WERI-Rb-1 (cell line): ENCODE measurements at regions not wholly inside any gene's neighbourhood (a gene's known extent, or its start where the extent isn't known, plus 50 kb on each side); places are given as distances from the start of the nearest gene placed in this dataset.

Experiments used
- DNase-seq: peaks from one replicate; pipeline ENCODE4 v3.0.0-alpha.2; 2020
- H3K27ac ChIP-seq: fragments of 250-450 bp; sonication (Bioruptor Pico); 2 replicates; pipeline ENCODE4 v1.5.1; 2020; ENCODE audit warnings: mild to moderate bottlenecking, moderate library complexity
- H3K27me3 ChIP-seq: fragments of 250-450 bp; sonication (Bioruptor Pico); 2 replicates; pipeline ENCODE4 v1.5.1; 2021; ENCODE audit warnings: mild to moderate bottlenecking, low read depth, moderate library complexity; ENCODE audit not compliant: insufficient read depth, severe bottlenecking
- H3K36me3 ChIP-seq: fragments of 250-450 bp; sonication (Bioruptor Pico); 2 replicates; pipeline ENCODE4 v1.5.1; 2020; ENCODE audit warnings: mild to moderate bottlenecking, moderate library complexity
- H3K4me3 ChIP-seq: 2 replicates; pipeline ENCODE4 v1.5.1; 2011; ENCODE audit warnings: low read depth, mild to moderate bottlenecking, control low read depth, low read length
- H3K9me3 ChIP-seq: fragments of 250-450 bp; sonication (Bioruptor Pico); 2 replicates; pipeline ENCODE4 v1.5.1; 2021; ENCODE audit warnings: mild to moderate bottlenecking, moderate library complexity; ENCODE audit not compliant: severe bottlenecking
- CTCF ChIP-seq: IDR thresholded peaks from 2 replicates; pipeline ENCODE4 v1.5.1; 2011; ENCODE audit warnings: low read depth, mild to moderate bottlenecking, control low read depth, inconsistent platforms, low read length

GRCh38 chr7:142323706-142324105 is 65.8 kb upstream of the PRSS58 start:
- peak; percentile 95 for DNase-seq
- TF ChIP-seq CTCF = peak; percentile 91

GRCh38 chr7:142321391-142321790 is 63.5 kb upstream of the PRSS58 start:
- H3K27ac ChIP-seq = no peak overlapping the region
- TF ChIP-seq CTCF = no peak
- H3K36me3 ChIP-seq = no peaks in the 10 kb centered on the region
- no peak for DNase-seq
- H3K4me3 ChIP-seq = no peak overlapping the region
- H3K27me3 ChIP-seq = no peaks in the 10 kb centered on the region
- no peaks in the 10 kb centered on the region for H3K9me3 ChIP-seq

More at GRCh38 chr7:142323706-142324105, 65.8 kb upstream of the PRSS58 start:
- no peaks in the 10 kb centered on the region for H3K9me3 ChIP-seq
- no peaks in the 10 kb centered on the region for H3K27me3 ChIP-seq
- H3K36me3 ChIP-seq = no peaks in the 10 kb centered on the region
- no peak overlapping the region for H3K4me3 ChIP-seq
- H3K27ac ChIP-seq = peak overlapping the region; percentile 72

GRCh38 chr7:142320883-142321282 is 63.0 kb upstream of the PRSS58 start:
- no peak for TF ChIP-seq CTCF
- no peaks in the 10 kb centered on the region for H3K36me3 ChIP-seq
- no peak overlapping the region for H3K27ac ChIP-seq
- no peak overlapping the region for H3K4me3 ChIP-seq
- H3K9me3 ChIP-seq = no peaks in the 10 kb centered on the region
- no peak for DNase-seq
- H3K27me3 ChIP-seq = no peaks in the 10 kb centered on the region

- H3K36me3 ChIP-seq = no peaks in the 10 kb centered on the region
- H3K4me3 ChIP-seq = no peak overlapping the region
- no peaks in the 10 kb centered on the region for H3K9me3 ChIP-seq
- H3K27me3 ChIP-seq = no peaks in the 10 kb centered on the region
- H3K27ac ChIP-seq = no peak overlapping the region
- peak; percentile 63 for DNase-seq
- peak; percentile 78 for TF ChIP-seq CTCF
Measured at GRCh38 chr7:142319970-142320369, 62.1 kb upstream of the PRSS58 start.

- no peak for TF ChIP-seq CTCF
- H3K27ac ChIP-seq = no peak overlapping the region
- no peak for DNase-seq
- no peaks in the 10 kb centered on the region for H3K36me3 ChIP-seq
- H3K27me3 ChIP-seq = no peaks in the 10 kb centered on the region
- H3K9me3 ChIP-seq = no peaks in the 10 kb centered on the region
- H3K4me3 ChIP-seq = no peak overlapping the region
Measured at GRCh38 chr7:142314281-142314680, 56.4 kb upstream of the PRSS58 start.

GRCh38 chr7:142313528-142313927 is 55.7 kb upstream of the PRSS58 start:
- H3K4me3 ChIP-seq = no peak overlapping the region
- H3K27me3 ChIP-seq = no peaks in the 10 kb centered on the region
- no peaks in the 10 kb centered on the region for H3K36me3 ChIP-seq
- H3K27ac ChIP-seq = no peak overlapping the region
- no peak for DNase-seq
- no peak for TF ChIP-seq CTCF
- no peaks in the 10 kb centered on the region for H3K9me3 ChIP-seq
